Astrocyte (in vitro differentiated cells and primary cell): ENCODE measurements at regions not wholly inside any gene's neighbourhood (a gene's known extent, or its start where the extent isn't known, plus 50 kb on each side); places are given as distances from the start of the nearest gene placed in this dataset.

Experiments used
- DNase-seq: peaks from one replicate; pipeline ENCODE4 v3.0.0-alpha.2; 2010; ENCODE audit warnings: low read depth
- FAIRE-seq: peaks from 2 replicates; lab custom pipeline; 2011; peaks lifted over from hg19 to GRCh38; lab: Jason Lieb, UNC
- H2AFZ ChIP-seq: 2 replicates; pipeline ENCODE4 v1.6.0; 2012; ENCODE audit warnings: low read depth, low read length, inconsistent platforms
- H3K27ac ChIP-seq: 2 replicates; pipeline ENCODE4 v1.5.1; 2011; ENCODE audit warnings: low read depth, low read length, inconsistent platforms
- H3K27me3 ChIP-seq: 2 replicates; pipeline ENCODE4 v1.6.0; 2011; ENCODE audit warnings: low read length, inconsistent platforms; ENCODE audit not compliant: insufficient read depth
- H3K36me3 ChIP-seq: 2 replicates; pipeline ENCODE4 v1.5.1; 2011; ENCODE audit warnings: low read length, inconsistent platforms; ENCODE audit not compliant: insufficient read depth
- H3K4me1 ChIP-seq: 2 replicates; pipeline ENCODE4 v1.5.1; 2011; ENCODE audit warnings: low read length, inconsistent platforms; ENCODE audit not compliant: insufficient read depth
- H3K4me2 ChIP-seq: 2 replicates; pipeline ENCODE4 v1.6.0; 2012; ENCODE audit warnings: low read length, inconsistent platforms
- H3K4me3 ChIP-seq: 2 replicates; pipeline ENCODE4 v1.5.1; 2011; ENCODE audit warnings: low read depth, mild to moderate bottlenecking, low read length, inconsistent platforms; ENCODE audit not compliant: insufficient read depth
- H3K79me2 ChIP-seq: 2 replicates; pipeline ENCODE4 v1.6.0; 2012; ENCODE audit warnings: mild to moderate bottlenecking, low read length, inconsistent platforms; ENCODE audit not compliant: insufficient read depth
- H3K9ac ChIP-seq: 2 replicates; pipeline ENCODE4 v1.6.0; 2012; ENCODE audit warnings: mild to moderate bottlenecking, low read length, inconsistent platforms
- H3K9me3 ChIP-seq: 2 replicates; pipeline ENCODE4 v1.5.1; 2012; ENCODE audit warnings: low read depth, mild to moderate bottlenecking, low read length, inconsistent platforms; ENCODE audit not compliant: insufficient read depth
- H4K20me1 ChIP-seq: 2 replicates; pipeline ENCODE4 v1.6.0; 2012; ENCODE audit warnings: low read length, inconsistent platforms; ENCODE audit not compliant: insufficient read depth
- H3K27ac Mint-ChIP-seq: one replicate; pipeline ENCODE4 v1.8.0; 2021; ENCODE audit warnings: mild to moderate bottlenecking, mixed read lengths; ENCODE audit not compliant: unreplicated experiment
- H3K27me3 Mint-ChIP-seq: one replicate; pipeline ENCODE4 v1.8.0; 2021; ENCODE audit warnings: low read depth, mixed read lengths; ENCODE audit not compliant: unreplicated experiment
- H3K36me3 Mint-ChIP-seq: one replicate; pipeline ENCODE4 v1.8.0; 2021; ENCODE audit warnings: low read depth, mixed read lengths; ENCODE audit not compliant: unreplicated experiment
- H3K4me1 Mint-ChIP-seq: one replicate; pipeline ENCODE4 v1.8.0; 2021; ENCODE audit warnings: low read depth, mixed read lengths; ENCODE audit not compliant: unreplicated experiment
- H3K4me3 Mint-ChIP-seq: one replicate; pipeline ENCODE4 v1.8.0; 2021; ENCODE audit warnings: mild to moderate bottlenecking, moderate library complexity, mixed read lengths; ENCODE audit not compliant: unreplicated experiment
- H3K9me3 Mint-ChIP-seq: one replicate; pipeline ENCODE4 v1.8.0; 2021; ENCODE audit warnings: mild to moderate bottlenecking, mixed read lengths; ENCODE audit not compliant: unreplicated experiment
- EZH2 ChIP-seq: IDR thresholded peaks from 2 replicates; pipeline ENCODE4 v1.6.1; 2012; ENCODE audit warnings: mild to moderate bottlenecking, low read length, inconsistent platforms; ENCODE audit not compliant: insufficient read depth
- TF ChIP-seq, protein P1 (sequence below): IDR thresholded peaks from 2 replicates; pipeline ENCODE4 v1.5.1; 2011; ENCODE audit warnings: low read depth, mild to moderate bottlenecking, inconsistent platforms, low read length, moderate library complexity; ENCODE audit not compliant: insufficient read depth

GRCh38 chr2:8178911-8179310, 502.9 kb upstream of the ID2 start:
- no peak overlapping the region for H3K4me2 ChIP-seq
- DNase-seq (no peak), FAIRE-seq (no peak)
- no peaks in the 10 kb centered on the region for H4K20me1 ChIP-seq
- H3K9me3 ChIP-seq: no peaks in the 10 kb centered on the region
- H3K9ac ChIP-seq: no peak overlapping the region
- no peaks in the 10 kb centered on the region for H3K36me3 ChIP-seq
- Mint-ChIP-seq H3K36me3 (no peaks in the 10 kb centered on the region), H3K4me3 (no peak overlapping the region), H3K9me3 (peaks cover 7% of the 10 kb centered on the region), H3K27me3 (no peaks in the 10 kb centered on the region), H3K4me1 (no peaks in the 10 kb centered on the region), H3K27ac (no peak overlapping the region)
- H2AFZ ChIP-seq: no peak overlapping the region
- no peaks in the 10 kb centered on the region for H3K27me3 ChIP-seq
- no peak overlapping the region for H3K4me3 ChIP-seq
- H3K79me2 ChIP-seq: no peaks in the 10 kb centered on the region
- no peaks in the 10 kb centered on the region for H3K4me1 ChIP-seq
- TF ChIP-seq, protein P1, sequence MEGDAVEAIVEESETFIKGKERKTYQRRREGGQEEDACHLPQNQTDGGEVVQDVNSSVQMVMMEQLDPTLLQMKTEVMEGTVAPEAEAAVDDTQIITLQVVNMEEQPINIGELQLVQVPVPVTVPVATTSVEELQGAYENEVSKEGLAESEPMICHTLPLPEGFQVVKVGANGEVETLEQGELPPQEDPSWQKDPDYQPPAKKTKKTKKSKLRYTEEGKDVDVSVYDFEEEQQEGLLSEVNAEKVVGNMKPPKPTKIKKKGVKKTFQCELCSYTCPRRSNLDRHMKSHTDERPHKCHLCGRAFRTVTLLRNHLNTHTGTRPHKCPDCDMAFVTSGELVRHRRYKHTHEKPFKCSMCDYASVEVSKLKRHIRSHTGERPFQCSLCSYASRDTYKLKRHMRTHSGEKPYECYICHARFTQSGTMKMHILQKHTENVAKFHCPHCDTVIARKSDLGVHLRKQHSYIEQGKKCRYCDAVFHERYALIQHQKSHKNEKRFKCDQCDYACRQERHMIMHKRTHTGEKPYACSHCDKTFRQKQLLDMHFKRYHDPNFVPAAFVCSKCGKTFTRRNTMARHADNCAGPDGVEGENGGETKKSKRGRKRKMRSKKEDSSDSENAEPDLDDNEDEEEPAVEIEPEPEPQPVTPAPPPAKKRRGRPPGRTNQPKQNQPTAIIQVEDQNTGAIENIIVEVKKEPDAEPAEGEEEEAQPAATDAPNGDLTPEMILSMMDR: no peak
- no peak for TF ChIP-seq EZH2
- no peak overlapping the region for H3K27ac ChIP-seq

- no peak overlapping the region for H3K4me3 Mint-ChIP-seq
- no peaks in the 10 kb centered on the region for H3K9me3 ChIP-seq
- H3K9me3 Mint-ChIP-seq: no peaks in the 10 kb centered on the region
- H3K79me2 ChIP-seq: no peaks in the 10 kb centered on the region
- no peak overlapping the region for H3K27ac Mint-ChIP-seq
- H3K4me3 ChIP-seq: no peak overlapping the region
- DNase-seq: no peak
- no peak overlapping the region for H3K9ac ChIP-seq
- no peak overlapping the region for H3K27ac ChIP-seq
- no peaks in the 10 kb centered on the region for H3K36me3 Mint-ChIP-seq
- H4K20me1 ChIP-seq: no peaks in the 10 kb centered on the region
- H2AFZ ChIP-seq: no peak overlapping the region
- H3K4me1 ChIP-seq: no peaks in the 10 kb centered on the region
- no peaks in the 10 kb centered on the region for H3K4me1 Mint-ChIP-seq
- FAIRE-seq: no peak
- no peak overlapping the region for H3K4me2 ChIP-seq
- peaks cover 20% of the 10 kb centered on the region for H3K27me3 Mint-ChIP-seq
- H3K36me3 ChIP-seq: no peaks in the 10 kb centered on the region
- no peak for TF ChIP-seq EZH2
- TF ChIP-seq, protein P1: no peak
- H3K27me3 ChIP-seq: no peaks in the 10 kb centered on the region
Observed at GRCh38 chr2:8189316-8189715, 492.5 kb upstream of the ID2 start.

DNA sequence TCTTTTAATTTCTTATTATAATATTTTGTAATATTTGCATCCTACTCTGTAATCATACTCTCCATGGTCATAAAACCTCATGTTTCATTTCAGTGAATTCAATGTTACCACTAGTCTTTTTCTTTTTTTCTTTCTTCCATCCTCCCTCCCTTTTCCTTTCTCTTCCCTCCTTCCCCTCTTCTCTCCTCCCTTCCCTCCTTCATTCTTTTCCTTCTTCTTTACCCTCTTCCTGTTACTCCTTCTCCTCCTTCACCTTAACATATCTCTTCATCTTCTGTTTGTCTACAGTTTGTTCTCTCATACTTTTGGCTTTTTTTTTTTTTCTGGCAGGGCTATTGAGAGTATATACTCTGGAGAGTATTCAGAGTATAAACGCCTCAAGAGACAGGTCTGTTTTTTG, 491.6 kb upstream of the ID2 start:
- Histone ChIP-seq H3K27ac (no peak overlapping the region), H3K4me1 (no peaks in the 10 kb centered on the region), H3K79me2 (no peaks in the 10 kb centered on the region), H3K27me3 (no peaks in the 10 kb centered on the region), H3K36me3 (no peaks in the 10 kb centered on the region), H3K9ac (no peak overlapping the region), H3K4me3 (no peak overlapping the region), H4K20me1 (no peaks in the 10 kb centered on the region), H2AFZ (no peak overlapping the region), H3K4me2 (no peak overlapping the region), H3K9me3 (no peaks in the 10 kb centered on the region)
- DNase-seq: no peak
- no peak overlapping the region for H3K27ac Mint-ChIP-seq
- peaks cover 23% of the 10 kb centered on the region for H3K27me3 Mint-ChIP-seq
- no peaks in the 10 kb centered on the region for H3K4me1 Mint-ChIP-seq
- TF ChIP-seq, protein P1: no peak
- TF ChIP-seq EZH2: no peak
- no peaks in the 10 kb centered on the region for H3K36me3 Mint-ChIP-seq
- FAIRE-seq: no peak
- no peaks in the 10 kb centered on the region for H3K9me3 Mint-ChIP-seq
- H3K4me3 Mint-ChIP-seq: no peak overlapping the region
